GM21529 (cell line): ENCODE measurements at regions not wholly inside any gene's neighbourhood (a gene's known extent, or its start where the extent isn't known, plus 50 kb on each side); places are given as distances from the start of the nearest gene placed in this dataset.

Experiments used
- ATAC-seq: cut with Tn5 transposase; IDR thresholded peaks from one replicate; pipeline ENCODE4 v1.9.1; 2021; ENCODE audit not compliant: unreplicated experiment

DNA sequence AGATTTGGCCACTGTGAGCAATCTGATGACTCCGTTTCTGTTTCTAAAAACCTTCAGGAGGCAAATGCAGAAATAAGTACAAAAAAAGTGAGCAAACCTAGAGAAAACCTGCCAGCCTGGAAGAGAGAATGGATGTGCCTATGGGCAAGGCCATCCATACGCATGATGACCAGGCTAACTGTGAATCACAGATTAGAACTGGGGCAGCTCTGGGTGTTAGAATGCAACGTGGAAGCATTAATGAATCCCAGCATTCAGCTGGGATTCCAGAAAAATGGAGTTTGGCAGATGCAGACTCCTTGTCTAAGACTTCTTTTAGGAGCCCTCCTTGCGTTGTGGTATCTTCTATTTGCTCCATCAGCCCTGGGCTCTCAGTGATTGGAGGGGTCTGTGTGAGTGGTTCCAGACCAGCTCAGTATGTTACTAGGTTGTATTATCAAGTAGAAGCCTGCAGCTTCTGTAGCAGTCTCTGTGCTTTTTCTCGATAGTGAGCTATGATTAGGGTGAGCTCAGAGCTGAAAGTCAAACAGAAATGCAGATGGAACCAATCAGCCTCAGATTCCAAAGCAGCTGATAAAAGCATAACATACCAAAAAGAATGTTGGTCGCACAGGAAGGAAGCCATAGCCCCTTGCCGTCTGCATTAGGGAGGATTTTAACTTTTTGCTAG, 154.0 kb downstream of the PSMG1 start:
- no peak for ATAC-seq

DNA sequence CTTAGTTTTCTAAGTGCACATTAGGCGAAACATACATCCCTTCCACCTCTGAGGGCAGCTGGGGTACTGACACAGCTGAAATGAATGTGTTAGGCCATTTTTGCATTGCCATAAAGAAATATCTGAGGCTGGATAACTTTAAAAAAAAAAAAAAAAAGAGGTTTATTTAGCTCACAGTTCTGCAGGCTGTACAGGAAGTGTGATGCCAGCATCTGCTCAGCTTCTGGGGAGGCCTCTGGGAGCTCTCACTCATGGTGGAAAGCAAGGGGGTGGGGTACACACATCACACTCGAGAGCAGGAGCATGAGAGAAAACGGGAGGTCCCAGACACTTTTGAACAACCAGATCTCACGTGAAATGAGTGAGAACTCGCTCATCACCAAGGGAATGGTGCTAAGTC, 158.1 kb downstream of the PSMG1 start:
- no peak for ATAC-seq

DNA sequence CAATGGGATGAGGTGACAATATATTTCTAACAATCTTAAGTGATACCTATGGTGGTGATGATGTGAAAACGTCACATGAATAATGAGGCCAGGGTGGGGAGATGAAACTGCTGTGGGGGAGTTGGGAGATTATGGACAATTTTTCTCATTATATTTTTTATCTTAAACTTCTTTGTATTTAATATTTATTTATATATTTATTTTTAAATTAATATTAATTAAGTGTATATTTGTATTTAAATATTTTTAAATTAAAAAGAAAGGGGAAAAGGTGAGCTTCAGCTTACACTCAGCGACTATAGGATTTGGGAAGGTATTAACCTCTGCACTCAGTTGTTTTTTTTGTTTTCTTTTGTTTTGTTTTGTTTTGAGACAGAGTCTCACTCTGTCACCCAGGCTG, 158.7 kb downstream of the PSMG1 start:
- no peak for ATAC-seq

DNA sequence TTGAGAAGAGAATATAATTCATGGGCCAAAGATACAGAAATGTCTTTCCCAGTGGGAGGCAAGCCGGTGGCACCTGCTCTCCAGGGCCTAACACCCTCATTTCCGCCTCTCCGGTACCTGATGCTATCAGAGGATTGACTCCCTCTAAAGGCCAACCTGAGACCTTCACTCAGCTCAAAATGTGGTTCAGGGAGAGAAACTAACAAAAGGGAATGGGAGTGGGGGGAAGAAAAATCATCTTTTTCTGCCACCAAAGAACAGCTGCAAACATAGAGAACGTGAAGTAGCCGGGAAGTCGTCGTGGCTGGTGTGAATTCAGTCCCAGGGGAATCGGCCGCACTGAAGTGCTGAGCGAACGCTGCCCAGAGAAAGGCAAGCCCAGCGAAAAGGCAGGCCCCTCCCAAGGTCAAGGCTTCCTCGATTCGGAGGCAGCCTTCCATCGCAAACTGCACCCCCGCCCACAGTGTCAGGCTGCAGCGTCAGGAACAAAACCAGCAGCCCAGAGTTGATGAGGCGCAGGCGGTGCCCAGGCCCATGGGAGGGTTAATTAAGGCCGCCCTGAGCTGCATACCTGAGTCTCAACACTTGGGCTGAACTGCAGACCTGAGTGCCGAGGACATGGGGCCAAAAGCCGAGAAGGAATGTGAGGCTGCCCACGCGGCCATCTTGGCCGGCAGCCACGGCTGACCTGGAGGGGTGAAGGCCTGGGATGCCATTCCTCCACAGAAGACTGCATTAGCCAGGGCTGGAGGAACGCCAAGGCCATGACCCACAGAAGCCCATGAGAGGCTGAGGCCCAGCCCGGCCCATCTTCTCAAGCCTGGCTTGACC, 160.2 kb downstream of the PSMG1 start:
- no peak for ATAC-seq

DNA sequence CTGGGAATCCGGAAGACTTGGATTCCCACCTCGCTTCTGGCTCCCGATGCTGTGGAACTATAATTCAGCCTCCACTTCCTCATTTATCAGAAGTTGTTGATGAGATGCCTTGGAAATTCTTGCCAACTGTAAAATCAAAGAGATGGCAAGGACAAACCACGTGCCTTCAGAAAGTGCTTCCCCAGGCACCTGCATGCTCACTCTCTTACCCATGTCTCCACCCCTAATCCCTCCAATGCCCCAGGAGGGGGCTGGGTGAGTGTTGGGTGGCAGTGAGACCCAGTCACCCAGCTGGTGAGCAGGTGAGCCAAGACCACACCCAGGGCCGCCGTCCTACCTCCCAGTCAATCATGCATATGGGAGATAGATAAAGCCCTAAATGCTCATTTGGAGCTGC, 160.8 kb downstream of the PSMG1 start:
- ATAC-seq, result no peak

DNA sequence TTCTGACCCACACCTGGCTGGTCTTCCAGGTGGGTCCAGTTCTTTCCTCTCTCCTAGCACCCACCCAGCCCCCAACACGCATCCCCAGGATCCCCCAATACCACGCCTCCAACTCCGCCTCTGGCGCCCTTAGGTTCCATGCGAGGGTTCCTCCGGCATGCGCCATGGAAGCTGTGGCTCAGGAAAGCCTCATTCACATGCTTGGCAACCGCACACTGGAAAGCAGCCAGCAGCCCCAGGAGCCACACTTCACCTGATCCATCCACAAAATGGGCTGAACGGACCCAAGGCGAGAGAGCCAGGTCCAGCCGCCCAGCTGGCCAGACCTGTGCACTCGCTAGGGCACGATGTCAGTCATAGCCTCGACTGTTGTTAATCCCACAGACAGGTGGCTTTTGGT, 161.2 kb downstream of the PSMG1 start:
- ATAC-seq, result no peak

DNA sequence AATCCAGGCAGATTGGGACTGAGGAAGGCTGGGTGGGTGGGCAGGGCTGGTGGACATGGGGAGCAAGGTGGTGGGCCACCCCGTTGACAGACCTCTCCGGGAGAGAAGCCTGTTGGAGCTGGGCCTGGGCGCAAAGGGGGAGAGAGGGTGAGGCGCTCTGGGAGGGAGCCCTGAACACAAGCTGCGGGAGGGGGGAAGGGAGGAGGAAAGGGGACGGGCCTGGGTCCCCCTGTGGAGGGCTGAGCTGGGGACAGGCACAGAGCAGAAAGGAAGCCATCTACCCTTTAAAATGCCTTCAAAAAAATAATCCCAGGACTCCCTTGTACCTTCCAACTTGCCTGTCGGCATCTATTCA, 161.8 kb downstream of the PSMG1 start:
- no peak for ATAC-seq

DNA sequence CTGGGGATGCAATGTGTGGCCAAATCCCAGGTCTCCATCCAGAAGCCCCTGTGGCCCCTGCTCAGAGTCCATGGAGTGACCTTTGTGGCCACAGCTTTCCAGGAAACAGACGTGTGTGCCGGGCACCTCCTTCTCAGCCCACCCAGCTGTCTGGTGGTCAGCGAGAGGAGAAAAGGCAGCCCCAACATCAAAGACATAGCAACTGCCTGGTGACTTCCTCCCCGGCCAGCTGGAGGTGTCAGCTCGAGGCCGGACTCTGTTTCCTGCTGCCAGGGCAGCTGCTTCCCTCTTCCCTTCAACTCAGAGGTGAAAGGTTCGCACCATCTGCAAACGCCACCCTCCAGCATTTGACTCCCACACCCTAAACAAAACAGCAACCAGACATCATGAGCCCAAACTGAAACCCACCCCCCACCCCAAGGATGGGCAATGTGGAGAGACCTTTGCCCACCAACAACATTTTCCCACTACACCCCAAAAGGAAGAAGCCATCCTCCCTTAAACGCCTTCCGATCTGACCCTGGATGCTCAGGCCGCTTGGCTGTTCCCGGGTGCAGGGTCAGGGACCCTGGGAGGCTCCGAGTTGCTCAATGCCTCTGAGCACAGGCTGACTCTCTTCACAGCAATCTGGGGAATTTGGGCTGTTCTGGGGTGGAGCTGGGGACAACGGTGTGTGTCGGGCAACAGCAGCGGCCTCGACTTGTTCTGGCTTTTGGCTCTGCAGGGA, 162.3 kb downstream of the PSMG1 start:
- no peak for ATAC-seq

DNA sequence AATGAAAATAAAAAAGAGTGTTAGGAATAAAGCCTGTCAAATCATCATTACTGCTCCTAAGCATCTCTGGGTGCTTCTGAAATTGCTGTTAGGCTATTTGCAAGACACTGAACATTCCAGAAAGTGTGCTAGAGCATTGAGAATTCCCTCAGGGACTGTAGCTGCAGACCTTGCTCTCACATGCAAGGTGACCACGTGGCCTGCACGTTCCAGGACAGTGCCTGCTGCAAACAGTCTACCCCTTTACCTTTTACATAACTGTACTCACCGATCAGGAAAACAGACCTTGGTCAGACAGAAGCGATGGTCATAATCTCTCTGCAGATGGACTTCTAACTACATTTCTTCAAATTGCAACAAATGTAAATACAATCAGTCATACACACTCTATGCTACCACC, 164.5 kb downstream of the PSMG1 start:
- no peak for ATAC-seq

DNA sequence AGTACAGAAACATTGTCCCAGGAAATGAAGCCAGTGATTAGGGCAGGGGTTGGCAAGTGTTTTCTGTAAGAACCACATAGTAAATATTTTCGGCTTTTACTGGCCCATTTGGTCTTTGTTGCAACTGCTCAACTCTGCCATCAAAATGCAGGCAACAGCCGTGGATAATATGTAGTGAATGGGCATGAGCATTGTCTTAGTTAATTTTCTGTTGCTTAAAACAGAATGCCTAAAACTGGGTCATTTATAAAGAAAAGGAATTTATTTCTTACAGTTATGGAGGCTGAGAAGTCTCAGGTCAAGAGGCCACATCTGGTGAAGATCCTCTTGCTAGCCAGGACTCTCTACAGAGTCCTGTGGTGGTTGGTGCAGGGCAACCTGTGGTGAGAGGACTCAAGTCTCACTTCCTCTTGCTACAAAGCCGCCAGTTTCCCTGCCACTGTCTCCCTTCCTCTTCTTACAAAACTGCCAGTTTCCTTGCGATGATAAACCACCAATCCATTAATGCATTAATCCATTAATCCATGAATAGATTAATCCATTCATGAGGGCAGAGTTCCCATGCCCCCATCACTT, 166.4 kb downstream of the PSMG1 start:
- peak; percentile 91 for ATAC-seq

DNA sequence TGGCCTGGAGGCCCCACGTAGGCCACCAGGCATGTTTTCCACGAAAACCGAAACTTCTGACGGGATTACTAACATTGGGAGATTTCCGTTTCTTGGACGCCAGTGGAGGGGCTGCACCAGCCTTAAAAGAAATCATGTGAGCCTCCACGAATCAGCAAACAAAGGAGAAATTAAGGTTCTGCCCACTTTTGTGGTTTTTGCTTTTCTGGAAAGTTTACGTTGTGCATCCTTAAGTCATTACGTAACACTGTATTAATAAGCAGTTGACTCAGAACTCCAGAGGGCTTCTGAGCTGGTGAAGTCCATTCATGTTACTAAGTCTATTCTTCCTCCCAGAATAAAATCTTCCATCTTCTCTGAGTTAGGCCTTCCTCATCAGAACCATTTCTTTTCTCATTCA, 168.5 kb downstream of the PSMG1 start:
- no peak for ATAC-seq

DNA sequence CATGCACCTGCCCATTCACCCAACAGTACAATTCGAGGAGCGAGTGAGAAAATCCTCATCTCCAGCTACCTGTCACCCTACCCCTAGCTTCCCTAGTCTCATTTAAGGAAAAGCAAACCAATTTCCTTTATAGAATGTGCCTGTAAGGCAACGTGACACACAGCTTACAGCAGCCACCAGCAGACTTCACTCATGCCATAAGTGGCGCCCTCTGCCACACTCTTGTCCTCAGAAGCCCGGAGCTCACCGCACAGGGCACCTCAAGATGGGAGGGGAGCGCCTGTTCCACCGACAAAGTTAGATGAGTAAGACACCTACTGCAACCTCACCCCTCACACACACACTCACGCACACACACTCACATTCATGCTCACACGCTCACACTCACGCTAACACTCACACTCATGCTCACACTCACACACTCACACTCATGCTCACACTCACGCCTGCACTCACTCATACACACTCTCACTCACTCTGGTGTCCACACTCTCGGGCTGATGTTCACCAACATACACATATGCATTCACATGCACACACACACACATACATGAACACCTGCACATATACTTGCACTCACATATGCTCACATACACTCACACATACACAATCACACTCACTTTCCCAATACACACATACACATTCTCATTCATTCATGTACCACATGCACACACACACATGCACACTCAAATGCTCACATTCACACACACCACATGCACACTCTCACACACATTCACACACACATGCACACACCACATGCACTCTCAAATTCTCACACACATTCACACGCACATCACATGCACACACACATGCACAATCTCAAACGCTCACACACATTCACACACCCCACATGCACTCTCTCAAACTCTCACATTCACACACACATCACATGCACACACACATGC, 170.7 kb downstream of the PSMG1 start:
- no peak for ATAC-seq

DNA sequence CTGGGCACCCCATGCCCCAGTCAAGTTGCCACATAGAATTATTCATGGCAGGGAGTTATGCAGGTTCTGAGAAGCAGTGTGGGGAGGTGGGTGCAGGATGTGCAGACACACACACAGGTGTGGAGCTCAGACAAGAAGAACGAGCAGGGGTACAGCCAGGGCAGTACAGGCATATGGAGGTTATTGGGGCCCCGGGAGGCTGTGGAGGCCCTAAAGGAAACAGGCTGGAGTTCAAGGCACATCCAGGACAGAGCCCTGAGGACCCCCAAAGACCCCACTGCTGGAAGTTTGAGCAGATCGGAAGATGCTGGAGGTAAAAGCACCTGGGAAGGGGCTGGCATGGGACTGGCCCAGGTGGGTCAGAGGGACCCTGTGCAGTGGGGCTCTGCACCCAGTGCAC, 171.3 kb downstream of the PSMG1 start:
- no peak for ATAC-seq

DNA sequence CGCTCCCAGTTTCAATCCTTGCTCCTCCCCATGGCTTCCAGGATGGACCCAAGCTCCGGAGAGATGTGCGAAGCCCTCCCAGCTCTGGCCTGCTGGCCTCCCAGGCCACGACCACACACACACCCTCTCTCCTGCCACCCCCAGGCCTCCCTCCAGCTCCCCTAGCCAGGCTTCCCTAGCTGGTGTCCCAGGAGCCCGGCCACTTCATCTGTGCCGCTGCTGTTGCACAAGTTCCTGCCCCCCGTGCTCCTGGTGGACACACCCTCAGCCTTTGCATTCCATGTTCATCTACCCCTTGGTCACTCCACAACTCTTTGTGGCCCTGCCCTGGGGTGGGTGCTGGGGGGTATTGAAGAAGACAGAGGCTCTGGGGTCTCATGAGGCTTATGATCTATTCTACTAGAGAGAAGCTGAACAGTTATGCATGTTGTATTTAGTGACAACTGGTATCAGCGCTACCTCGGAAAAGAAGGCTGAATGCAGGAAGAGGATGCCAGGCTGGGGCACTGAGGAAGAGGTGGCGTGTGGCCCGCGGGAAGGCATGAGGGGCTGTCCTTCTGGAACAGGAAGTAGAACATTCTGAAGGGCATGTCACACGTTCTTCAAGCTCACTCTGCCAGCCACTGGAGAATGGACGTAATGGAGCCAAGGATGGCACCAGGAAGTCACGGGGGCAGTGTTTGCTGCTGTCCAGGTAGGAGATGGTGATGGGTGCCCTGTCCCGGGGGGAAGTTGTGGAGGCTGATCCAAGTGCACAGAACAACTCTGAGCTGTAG, 172.4 kb downstream of the PSMG1 start:
- no peak for ATAC-seq

DNA sequence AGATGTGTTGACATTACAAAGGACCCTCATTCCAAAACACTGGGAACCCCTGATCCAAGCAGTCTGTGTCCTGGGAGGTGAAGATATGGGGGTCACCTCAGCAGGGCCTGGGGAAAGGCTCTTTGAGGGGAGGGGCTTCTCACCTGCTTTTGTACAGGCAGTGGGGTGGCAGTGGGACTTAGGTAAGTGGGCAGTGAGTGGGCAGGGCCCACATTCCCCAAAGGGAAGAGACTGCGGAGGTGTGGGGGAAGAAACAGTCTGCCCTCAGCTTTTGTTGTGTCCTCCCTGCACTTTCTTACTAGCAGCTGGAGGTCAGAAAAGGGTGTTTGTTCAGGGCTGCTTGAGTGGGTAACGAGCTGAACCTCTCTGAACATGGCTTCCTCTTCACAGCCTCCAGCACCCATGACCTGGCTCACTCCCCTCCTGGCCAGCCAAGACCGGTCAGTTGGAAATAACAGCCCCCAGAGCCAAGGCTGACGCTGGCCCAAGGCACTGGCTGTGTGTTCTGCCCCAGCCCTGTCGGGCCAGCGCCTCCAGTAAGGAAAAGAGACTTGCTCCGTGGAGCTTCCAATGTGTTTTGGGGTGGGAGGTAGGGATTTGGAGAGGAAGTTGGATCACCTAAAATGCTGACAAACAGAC, 173.5 kb downstream of the PSMG1 start:
- ATAC-seq, result no peak

DNA sequence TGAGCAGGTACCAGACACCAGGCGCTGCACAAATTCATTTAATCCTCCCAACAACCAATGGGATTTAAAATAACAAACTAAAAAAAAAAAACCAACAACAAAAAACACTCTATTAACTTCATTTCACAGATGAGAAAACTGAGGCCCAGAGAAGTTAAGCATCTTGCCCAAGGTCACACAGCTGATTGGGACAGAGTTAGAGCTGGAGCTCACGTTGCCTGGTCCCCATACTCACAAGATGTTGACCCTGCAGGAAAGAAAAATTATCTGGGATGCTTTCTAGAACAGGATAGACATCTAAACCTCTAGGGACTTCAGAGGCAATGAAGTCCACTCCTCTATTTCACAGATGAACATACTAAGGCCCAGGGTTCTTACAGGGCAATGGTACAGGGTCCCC, 175.3 kb downstream of the PSMG1 start:
- ATAC-seq, result no peak

DNA sequence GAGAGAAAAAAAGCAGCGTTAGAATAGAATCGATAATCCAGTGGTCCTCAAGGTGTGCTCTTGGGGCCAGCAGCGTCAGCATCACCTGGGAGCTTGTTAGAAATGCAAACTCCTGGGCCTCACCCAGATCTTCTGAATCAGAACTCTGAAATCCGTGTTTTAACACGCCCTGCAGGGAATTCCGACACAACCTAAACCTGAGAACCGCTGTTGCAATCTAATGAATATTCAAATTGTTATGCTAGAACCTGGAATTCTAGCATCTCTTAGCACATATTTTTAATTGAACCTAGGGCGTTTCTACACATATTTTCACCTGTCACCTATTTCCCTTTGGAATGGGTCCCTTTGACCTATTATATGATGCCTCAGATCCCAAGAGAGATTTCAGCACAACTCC, 175.7 kb downstream of the PSMG1 start:
- ATAC-seq, result no peak

DNA sequence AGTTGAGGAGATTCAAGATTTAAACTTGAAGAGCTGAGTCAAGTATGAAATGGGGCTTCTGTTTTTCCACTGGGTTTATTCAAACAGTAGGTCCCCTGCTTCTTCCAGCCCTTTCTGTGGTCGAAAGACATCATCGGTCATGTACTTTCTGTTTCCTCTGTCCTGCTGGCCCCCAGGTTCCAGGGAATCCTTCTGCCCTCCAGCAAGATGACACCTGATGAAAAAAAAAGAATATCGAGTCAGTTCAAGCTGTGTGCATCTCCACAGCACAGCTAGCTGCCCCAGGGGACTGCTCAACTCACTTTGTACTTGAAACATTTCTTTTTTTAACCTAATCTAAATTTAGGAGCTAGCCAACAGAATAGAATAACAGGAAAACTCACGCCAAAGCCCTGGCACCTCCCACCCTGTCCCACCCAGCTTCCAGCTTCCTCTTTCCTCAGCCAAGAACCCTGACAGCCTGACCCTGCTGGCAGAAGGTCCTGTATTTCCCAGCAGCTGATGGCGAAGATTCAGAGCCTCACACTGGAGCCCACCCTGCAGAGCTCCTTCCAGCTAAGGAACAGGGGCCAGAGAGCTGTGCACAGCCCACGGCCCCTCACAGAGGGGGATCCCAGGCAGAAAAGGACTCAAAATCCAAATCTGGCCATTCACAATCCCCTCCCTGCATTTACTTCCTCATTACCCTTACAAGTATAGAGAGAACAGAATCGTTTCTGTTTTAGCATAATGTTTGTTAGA, 176.5 kb downstream of the PSMG1 start:
- ATAC-seq, result no peak

DNA sequence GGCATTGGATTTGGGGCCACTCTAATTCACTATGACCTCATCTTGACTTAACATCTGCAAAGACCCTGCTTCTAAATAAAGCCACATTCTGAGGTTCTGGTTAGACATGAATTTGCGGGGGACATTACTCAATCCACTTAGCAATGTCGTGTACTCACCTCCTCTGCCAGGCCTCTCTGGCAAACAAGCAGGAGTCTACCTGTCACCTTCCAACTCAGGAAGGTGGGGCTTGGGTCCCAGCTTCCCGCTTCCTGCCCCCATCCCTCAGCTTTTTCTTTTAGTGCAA, 177.8 kb downstream of the PSMG1 start:
- ATAC-seq, result no peak
